Activated CD4-positive, alpha-beta T cell treated with anti-CD3 and anti-CD28 coated beads, Interleukin-10, Interleukin-2, amounts not matched to agents 100 ng/mL and 50 ng/mL, durations not matched to agents 16 hours and 8 hours (primary cell): ENCODE measurements at regions not wholly inside any gene's neighbourhood (a gene's known extent, or its start where the extent isn't known, plus 50 kb on each side); places are given as distances from the start of the nearest gene placed in this dataset.
"Not testable (repeated sequence)": the region's sequence is repeated elsewhere in the genome, so short reads cannot be mapped to it uniquely, and the experiment has no call there.

Experiments used
- DNase-seq: peaks from one replicate; pipeline ENCODE4 v3.0.0-alpha.2; 2020

DNA sequence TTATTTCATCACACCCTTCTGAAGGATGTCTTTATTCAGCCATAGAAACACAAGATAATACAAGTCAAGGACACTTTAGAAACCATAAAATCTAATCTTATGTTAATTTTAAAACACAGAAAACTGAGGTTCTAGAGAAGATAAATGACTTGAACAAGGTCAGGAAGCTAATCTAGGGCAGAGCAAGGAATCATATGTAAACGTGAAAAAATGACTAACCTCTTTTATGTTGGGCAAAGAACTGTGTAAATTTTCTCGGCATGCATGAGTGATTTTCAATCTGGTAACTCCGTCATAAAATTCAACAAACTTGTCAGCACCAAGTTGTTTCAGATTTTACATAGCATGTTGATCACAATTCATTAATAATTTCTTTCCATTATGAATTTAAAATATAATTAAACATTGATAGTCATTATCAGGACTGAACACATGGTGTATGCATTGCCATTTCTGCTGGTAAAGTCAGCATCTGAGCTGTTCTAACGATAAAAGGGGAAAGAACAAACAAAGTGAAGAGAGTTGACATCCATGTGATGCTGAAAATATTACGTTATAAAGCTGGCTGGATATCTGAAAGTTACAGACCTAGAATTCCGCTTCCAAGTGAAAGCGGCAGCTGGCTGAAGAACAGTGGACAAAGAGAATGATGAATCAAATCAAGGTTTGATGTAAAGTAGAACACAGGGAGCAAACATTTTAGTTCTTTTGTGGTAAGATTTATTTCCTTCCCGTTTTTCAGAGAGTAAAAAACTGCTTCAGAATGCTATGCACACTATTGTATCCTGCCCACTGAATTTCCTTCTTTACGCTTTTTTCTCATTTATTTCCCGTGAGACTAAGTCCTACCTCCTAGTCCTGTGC, 1037.4 kb upstream of the TMPRSS15 start:
- no peak for DNase-seq

DNA sequence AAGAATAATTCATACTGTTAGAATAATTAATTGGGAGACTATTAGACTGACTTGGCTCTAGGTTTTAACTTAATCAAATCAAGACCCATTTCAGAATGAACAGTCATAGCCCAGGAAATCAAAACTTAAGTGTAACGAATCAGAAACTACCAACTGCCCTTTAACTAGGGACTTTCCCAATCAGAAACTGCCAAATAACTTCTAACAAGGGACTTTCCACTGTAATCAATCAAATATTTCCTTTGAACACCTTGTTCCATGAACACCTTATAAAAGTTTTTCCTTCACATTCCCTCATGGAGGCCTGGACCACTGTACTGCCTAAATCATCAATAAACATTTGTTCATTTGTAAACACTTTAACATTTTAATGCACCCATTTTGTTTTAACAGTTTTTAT, 1054.7 kb upstream of the TMPRSS15 start:
- DNase-seq = peak; percentile 3

DNA sequence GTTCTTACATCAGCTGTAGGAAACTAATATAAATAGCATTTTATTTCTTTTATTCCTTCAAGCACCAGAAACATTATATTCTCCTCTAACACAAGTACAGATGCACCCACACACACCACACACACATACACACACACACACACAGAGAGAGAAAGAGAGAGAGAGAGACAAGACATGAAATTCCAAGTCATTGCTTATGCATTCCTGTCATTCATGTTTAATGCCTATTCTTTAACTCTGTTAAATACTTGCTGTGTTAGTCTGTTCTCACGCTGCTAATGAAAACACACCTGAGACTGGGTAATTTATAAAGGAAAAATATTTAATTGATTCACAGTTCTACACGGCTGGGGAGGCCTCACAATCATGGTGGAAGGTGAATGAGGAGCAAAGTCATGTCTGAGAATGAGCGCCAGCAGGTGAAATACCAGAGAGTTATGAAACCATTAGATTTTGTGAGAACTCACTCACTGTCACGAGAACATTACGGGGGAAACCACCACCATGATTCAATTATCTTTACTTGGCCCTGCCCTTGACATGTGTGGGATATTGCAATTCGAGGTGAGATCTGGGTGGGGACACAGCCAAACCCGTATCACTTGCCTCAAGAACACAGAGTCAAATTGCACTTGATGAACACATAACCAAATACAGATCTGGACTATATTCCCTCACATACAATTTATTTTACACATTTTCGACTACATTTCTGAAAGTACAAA, 1058.1 kb upstream of the TMPRSS15 start:
- no peak for DNase-seq

DNA sequence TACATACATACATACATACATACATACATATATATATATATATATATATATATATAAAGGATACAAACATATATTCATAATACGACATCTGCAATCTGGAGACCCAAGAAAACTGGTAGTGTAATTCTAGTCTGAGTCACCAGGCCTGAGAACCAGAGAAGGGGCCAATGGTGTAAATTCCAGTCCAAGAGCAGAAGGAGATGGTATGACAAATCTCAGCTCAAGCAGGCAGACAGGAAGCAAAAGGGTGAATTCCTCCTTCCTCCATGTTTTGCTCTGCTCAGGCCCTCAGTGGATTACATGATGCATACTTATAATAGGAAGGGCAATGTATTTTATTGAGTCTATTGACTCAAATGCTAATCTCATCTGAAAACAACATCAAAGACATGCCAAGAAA, 1060.4 kb upstream of the TMPRSS15 start:
- peak; percentile 1 for DNase-seq

DNA sequence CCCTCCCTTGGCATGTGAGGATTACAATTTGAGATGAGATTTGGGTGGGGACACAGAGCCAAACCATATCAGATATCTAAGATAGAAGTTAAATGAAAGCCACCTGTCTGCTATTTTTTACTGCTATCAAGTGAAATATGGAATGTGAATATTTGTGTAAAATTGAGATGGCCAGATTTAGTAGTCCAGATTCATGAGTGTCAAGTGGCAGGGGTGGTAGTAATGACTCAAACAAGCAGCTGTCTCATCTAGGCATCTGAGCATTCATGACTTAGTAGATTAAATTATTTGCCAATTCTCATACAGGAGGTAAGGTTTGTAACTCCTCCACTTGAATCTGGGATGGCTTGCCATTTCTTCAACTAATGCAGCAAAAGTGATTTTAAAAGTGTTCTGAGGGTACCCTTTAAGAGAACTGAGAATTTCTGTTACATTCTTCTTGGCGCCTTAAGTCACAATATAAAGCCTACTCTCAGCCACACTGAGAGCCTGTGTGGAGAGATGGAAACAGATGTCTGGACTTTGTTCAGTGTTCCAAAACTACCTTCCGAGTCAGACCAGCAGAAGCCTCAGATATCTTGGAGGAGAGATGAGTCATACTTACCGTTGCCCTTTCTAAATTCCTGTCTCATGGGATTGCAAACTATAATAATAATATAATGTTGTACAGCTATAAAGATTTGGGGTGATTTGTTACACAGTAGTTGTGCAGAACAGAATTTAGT, 1065.6 kb upstream of the TMPRSS15 start:
- no peak for DNase-seq

DNA sequence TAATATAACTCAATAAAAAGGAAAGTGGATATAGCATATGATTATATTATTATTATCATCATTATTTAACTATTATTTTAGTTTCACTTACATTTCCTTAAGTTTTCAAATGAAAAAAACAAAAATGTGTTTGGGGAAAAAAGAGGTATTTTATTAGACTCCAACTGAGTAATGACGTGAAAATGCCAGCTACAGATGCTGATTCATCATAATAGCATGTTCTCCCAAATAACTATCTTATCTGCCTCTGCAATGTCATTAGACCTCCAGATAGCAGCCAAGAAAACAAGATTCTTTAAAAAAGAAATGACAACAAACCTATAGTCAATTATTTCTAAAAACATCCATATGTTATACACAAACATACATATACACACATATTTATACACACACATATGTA, 1071.9 kb upstream of the TMPRSS15 start:
- no peak for DNase-seq

DNA sequence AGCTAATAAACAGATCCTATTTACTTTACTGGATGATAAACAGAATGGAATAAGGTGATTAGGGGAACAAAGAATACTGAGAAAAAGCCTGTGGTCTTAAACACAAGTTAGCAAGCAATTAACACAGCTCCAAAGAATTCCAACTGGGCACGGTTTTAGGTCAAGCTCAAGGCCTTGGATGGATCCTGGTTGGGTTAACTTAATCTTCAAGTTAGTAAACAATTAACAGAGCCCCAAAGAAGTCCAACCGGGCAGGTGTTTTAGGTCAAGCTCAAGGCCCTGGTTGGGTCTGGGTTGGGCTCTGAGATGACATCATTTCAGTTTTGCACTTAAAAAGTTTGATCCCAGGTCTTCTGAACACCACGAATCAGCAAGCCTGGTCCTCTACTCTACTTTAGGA, 1086.3 kb upstream of the TMPRSS15 start:
- DNase-seq = no peak

DNA sequence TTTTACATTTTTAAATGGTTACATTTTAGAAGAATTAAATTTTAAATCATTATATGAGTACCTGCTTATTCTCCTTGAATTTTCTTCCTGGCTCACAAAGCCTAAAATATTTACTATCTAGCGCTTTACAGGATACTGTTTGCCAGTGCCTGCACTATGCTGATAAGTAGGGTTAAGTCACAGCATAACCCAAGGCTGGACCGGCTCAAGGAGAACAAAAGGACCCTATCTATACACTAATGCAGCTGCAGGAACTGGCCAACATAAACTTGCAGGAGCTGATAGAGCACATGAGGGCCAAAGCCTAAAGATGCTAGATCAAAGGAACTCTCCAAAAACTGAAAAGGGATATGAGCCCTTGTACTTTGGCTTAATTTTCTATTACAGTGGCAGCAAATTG, 1086.9 kb upstream of the TMPRSS15 start:
- DNase-seq = no peak

DNA sequence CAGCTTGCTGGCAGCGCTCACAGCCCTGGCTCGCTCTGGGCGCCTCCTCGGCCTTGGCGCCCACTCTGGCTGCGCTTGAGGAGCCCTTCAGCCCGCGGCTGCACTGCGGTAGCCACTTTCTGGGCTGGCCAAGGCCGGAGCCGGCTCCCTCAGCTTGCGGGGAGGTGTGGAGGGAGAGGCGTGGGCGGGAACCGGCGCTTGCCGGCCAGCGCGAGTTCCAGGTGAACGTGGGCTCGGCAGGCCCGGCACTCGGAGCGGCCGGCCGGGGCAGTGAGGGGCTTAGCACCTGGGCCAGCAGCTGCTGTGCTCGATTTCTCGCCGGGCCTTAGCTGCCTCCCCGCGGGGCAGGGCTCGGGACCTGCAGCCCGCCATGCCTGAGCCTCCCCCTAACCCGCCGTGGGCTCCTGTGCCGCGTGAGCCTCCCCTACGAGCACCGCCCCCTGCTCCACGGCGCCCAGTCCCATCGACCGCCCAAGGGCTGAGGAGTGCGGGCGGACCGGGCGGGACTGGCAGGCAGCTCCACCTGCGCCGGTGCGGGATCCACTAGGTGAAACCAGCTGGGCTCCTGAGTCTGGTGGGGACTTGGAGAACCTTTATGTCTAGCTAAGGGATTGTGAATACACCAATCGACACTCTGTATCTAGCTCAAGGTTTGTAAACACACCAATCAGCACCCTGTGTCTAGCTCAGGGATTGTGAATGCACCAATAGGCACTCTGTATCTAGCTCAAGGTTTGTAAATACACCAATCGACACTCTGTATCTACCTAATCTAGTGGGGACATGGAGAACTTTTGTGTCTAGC, 1090.1 kb upstream of the TMPRSS15 start:
- DNase-seq = not testable (repeated sequence)

DNA sequence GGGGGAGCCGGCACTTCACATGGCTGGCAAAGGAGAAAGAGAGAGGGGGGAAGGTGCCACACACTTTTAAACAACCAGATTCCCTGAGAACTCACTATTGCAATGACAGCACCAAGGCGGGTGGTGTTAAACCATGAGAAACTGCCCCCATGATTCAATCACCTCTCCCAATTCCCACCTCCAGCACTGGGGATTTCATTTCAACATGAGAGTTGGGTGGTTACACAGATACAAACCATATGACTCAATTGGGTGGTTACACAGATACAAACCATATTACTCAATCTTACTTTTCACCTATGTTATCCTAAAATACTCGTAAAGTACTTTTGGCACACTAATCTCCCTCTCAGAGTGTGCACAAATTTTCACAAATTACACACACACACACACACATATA, 1097.5 kb upstream of the TMPRSS15 start:
- no peak for DNase-seq

DNA sequence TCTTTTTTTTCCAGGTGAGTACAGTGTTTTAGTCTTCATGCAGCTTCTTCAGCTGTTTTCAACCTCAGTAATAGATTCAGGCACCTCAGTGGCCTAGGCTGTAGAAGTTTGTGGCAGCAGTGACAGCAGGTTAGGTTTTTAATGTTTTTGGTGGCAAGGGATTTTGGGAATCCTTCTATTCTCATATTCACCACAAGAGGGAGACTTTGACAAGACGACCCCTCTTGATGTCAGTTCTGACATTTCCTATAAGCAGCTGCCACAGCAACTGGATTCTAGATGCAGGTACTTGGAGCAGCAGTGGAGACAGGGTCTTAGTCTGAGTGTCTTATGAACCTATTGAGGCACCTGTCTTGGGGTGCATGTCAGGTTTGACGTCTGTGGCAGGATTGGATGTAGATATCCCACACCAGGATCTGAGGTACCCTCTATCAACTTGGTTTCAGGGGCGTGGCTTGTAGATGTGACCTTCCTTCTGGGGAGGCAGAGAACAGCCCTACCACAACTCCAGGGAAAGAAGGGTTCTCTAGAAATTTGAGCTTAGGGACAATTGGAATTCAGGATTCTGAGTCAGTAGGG, 1104.2 kb upstream of the TMPRSS15 start:
- DNase-seq = no peak

DNA sequence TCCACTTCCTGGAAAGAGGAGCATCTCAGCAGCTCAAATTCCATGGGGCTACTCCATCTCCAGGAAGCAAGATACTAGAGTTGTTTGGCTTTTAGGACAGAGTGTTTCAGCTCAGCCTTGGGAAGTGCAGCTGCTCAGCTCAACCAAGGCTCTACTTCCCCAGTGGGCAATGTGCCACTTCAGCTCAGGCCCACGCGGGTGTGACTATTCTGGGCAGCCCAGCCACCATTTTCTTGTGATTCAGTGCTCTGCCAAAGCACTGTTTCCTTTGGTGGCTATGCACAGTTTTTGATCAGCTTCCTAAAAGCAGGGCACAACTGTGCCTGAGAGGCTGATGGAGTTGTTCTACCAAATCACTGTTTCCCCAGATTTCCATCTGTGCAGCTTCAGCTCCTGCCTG, 1104.9 kb upstream of the TMPRSS15 start:
- no peak for DNase-seq

DNA sequence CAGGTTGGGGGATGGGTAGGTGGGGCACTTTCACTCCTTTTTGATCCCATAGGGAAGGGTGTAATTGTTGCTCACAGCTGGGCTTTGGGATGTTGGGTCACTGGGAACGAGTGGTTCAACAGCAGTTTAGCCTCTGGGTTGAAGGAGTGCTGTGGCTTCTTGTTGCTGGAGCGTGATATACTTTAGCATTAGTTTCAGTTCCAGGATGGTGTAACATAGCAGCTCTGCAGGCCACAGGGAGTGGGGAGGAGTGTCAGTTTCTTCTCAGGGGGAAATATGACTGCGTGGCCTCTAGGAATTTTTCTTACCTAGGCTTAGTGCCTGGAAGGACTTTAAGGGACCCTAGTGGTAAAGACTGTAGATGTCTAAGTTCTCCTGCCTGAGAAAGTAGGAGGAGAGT, 1105.3 kb upstream of the TMPRSS15 start:
- DNase-seq = no peak

DNA sequence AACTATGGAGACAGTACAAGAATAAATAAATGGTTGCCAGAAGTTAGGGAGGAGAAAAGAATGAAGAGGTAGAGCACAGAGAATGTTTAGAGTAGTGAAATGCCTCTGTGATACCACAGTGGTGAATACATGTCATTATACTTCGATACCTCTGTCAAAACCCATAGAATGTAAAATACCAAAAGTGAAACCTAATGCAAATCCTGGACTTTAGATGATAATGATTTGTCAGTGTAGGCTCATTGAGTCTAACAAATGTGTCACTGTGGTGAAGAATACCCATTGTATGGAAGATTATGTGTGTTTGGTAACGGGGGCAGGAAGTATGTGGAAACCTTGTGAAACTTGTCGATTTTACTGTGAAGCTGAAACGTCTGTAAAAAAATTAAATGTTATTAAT, 1106.5 kb upstream of the TMPRSS15 start:
- DNase-seq = no peak

DNA sequence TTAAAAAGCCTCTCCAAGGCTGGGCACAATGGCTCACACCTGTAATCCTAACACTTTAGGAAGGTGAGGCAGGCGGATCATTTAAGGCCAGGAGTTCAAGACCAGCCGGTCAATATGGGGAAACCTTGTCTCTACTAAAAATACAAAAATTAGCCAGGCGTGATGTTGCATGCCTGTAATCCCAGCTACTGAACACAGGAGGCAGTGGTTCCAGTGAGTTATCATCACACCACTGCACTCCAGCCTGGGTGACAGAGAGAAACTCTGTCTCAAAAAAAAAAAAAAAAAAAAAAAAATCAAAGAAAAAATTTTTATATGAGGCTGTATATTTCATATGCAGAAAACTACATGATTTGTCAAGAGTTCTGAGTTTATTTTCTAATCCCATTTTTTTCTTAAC, 1107.1 kb upstream of the TMPRSS15 start:
- no peak for DNase-seq

DNA sequence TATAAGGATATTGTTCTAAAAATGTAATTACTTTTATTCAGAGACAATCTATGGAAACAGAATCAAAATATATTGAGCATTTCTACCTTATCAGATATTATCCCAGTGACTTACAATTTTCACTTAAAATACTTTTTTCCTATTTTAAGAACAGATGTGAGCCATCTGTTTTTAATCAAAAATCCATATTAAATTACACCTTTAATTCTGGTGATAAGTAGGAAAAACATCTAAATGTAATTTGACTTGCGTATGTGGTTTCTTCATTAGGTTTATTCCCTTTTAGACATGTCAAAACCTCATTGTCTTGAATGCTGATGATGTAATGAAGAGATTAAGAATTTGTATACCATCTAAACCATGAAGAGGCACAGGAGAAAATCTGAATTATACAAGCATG, 1118.8 kb upstream of the TMPRSS15 start:
- no peak for DNase-seq

DNA sequence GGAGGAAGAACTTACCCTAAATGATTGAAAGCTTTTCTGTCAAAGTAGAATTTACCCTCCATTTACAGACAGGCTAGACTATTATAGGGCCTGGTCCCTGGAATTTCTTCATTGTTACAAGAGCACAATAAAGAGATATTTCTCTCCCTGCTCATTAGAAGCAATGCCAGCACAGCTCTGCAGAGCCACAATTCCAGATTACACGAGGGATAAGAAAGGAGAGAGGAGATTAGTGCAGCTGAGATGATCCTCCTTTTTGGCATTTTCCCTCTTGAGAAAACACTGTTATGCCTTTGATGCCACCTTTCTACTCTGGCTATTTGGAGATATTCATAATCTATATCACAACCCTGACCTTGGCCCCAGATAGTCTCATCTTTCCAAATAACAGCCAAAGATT, 1119.5 kb upstream of the TMPRSS15 start:
- DNase-seq = no peak

DNA sequence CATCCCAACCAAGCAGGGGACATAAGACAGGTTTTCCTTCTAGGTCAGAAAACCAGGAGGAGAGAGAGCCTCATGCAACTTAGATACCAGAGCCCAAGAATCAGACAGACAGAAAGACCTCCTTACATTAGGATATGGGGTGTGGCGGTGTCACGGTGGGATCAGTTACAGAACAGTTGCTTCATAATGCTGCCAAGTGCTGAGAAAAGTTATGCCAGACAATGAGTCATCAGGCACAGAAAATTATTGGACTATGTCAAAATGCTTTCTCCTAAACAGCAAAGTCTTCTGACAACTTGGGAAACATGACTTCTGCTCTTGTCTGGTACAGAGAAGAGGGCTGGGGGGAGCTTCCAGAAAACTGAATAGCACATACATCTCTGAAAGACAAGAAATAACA, 1120.2 kb upstream of the TMPRSS15 start:
- DNase-seq = no peak

DNA sequence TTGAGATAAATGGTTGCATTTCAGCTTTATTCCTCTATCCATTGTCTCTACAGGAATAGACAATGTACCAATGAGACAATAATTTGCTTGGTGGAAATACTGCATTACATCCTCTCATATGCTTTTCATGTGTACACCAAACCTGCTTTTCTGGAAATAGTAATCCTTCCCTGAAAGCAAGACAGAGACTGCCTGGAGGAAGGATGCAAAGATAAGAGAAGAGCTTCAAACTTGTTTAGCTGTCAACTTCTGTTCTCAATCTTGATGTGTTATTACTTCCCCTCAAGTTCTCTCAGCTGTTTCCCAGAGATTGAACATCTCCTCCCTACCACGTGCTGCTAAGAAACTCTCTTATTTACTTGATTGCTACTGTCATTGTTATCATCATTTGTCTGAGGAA, 1125.4 kb upstream of the TMPRSS15 start:
- DNase-seq = no peak

DNA sequence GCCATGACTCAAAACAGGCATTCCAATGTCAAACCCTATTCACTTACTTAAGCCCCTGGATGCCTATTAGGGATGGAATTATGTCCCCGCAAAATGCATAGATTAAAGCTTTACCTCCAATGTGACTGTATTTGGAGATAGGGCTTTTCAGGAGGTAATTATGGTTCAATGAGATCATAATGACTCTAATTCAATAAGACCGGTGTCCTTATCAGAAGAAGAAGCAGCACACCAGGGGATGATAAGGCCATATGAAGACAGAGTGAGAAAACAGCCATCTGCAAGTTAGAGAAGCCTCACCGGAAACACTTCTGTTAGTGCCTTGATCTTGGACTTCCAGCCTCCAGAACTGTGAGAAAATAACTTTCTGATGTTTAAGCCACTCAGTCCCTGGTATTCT, 1131.8 kb upstream of the TMPRSS15 start:
- DNase-seq = no peak

DNA sequence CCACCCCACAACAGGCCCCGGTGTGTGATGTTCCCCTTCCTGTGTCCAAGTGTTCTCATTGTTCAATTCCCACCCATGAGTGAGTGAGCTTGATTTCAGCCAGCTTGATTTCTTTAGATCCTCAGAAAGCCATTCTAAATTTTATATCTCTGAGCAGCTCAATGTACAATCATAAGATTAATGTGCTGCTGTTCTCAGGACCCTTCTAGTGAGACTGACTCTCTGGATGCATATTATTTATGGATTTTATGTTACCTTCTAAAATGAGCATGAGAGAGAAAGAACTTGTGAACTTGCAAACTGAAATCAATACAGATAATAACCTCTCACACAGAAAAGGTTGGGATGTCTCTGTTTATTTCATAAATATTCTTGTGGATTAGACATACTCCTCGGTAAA, 1133.5 kb upstream of the TMPRSS15 start:
- no peak for DNase-seq

DNA sequence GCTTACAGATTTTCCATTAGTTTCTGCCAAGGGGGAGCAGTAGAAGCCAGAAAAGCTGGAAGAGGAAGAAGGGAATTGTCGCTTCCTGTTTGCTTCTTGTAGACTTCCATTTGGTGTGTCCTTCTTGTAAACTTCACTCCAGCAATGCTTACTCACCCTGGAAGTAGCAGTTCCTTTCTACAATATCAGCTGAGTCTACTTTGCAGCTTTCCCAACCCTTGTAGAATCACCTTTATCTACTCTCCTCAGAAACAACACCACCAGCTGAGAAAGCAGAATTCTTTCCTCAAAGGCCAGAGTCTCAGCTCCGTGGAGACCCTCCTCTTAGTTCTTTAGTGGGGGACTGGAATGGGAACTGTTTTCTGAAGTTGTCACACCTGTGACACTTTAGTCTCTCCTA, 1136.7 kb upstream of the TMPRSS15 start:
- no peak for DNase-seq

DNA sequence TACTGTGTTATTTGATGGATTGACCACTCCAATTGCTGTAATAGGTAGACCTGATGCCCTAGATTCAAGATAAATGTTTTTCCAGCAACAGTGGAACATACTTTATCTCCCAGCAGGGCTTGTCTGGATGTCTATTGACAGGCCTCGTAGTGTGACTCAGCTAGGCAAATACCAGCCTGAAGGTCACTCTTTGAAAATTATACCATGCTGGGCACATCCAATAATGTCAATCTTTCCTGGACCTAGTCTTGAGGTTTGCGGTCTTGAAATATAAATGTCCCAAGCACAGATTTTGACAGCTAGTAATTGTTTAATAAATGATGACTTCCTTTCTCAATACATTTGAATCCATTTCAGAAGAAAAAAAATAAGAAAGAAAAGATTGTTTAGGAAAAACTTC, 1138.0 kb upstream of the TMPRSS15 start:
- DNase-seq = no peak
